ENCODE measurements at regions not wholly inside any gene's neighbourhood (a gene's known extent, or its start where the extent isn't known, plus 50 kb on each side); places are given as distances from the start of the nearest gene placed in this dataset.

GRCh38 chr2:176612736-176613135 is 343.5 kb downstream of the MTX2 start:
- no peak for DNase-seq

DNA sequence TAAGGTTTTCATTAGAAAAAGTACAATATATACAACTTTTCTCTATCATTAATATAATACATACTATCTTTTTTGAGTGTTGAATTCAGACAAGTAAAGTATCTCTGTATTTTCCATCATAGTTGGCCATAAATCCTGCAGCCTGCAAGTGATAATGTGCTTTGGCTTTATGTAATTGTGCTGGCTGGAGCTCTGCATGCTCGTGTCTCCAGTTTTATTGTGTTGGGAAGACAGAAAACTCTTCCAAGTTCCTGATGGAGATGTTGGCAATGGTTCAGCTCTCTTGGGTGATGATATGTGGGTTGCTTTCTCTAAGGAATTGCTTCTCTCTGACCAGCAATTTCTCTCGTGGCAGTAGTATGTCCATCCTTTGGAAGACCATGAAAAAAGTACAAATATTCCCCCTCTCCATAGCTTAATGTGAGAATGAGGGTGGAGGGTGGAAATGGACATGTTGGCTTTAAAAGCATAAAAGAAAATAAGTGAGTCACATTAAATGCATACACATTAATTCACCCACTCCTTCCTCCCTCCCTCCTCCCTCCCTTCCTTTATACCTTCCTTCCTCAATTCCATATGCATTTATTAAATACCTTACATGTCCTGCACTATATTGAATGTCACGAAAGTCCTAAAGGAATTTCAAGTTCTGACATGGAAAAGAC is 344.2 kb downstream of the MTX2 start:
- no peak for DNase-seq

DNA sequence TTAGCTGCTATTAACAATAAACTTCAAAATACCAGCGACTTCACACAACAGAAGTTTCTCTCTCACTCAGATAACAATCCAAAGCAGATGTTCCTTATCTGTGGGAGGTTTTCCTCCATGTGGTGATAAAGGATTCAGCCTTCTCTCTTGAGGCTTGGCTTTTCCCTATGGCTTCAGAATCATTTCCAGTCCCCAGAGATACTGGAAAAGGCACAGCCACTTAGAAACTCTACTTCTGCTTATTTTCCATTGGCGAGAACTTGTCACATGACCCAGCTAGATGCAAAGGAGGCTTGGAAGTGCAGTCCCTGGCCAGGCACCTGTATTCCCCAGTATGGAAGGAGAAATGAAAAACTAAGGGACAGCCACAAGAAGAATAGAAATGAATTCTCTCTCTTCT is 344.8 kb downstream of the MTX2 start:
- no peak for DNase-seq

GRCh38 chr2:176614930-176615329 is 345.7 kb downstream of the MTX2 start:
- DNase-seq = no peak

GRCh38 chr2:176619504-176619903 is 350.3 kb downstream of the MTX2 start:
- no peak for DNase-seq

DNA sequence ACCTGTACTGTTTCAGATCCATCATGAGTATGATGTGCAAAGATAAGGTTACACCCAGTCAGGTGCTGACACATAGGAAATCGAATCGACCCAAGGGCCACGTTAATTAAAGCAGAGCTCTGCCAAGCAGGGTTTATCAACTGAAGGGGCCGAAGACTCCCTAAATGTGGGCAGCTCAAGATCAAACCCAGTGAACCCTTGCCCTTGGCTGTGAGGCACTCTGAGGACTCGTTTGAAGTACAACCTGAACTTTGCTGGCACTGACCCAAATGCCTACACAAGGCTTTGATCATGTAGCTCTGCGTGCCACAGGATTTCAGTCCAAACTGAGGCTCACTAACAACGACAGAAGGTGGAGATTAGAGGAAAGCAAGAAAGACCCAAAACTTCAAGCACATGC is 352.1 kb downstream of the MTX2 start:
- no peak for DNase-seq

- no peak for DNase-seq
Observed at GRCh38 chr2:176622792-176623191, 353.6 kb downstream of the MTX2 start.

DNA sequence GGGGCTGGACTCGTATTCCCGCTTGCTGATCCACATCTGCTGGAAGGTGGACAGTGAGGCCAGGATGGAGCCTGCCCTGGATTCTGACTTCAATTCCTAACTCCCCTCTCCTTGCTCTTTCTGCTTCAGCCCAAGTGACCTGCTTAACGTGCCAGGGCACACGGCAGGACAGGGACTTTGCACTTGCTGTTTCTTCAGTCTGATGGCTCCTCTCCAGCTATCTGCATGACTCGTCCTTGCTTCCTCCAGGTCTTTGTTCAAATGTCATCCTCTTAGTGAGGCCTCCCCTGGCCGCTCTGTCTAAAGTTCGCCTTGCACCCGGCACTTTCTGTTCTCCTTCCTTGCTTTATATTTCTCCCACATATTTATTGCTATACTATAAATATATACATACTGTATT is 357.6 kb downstream of the MTX2 start:
- no peak for DNase-seq

- no peak for DNase-seq
Observed at GRCh38 chr2:176628438-176628837, 359.2 kb downstream of the MTX2 start.

- DNase-seq = no peak
Observed at GRCh38 chr2:176633754-176634153, 364.5 kb downstream of the MTX2 start.

DNA sequence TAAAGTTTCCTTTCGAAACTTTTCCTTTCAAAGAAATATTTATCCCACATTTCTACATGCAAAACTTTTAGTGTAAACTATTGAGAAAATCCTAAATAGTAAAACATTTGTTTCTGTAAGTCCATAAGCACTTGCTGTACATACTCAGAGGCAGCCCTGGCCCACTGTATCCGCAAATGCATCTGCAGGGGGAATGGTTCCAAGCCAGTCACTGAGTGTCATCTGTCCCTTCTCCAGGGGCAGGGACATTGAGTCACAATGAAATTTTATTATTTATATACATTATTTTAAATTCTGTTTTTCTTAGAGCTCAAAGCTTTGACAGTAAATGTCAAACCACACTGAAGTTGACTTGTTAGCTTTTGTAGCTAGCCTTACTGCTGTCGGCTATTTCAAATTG is 367.2 kb downstream of the MTX2 start:
- no peak for DNase-seq

GRCh38 chr2:176637142-176637485 is 367.9 kb downstream of the MTX2 start:
- DNase-seq = no peak

- no peak for DNase-seq
Observed at GRCh38 chr2:176637486-176638166, 368.4 kb downstream of the MTX2 start.

DNA sequence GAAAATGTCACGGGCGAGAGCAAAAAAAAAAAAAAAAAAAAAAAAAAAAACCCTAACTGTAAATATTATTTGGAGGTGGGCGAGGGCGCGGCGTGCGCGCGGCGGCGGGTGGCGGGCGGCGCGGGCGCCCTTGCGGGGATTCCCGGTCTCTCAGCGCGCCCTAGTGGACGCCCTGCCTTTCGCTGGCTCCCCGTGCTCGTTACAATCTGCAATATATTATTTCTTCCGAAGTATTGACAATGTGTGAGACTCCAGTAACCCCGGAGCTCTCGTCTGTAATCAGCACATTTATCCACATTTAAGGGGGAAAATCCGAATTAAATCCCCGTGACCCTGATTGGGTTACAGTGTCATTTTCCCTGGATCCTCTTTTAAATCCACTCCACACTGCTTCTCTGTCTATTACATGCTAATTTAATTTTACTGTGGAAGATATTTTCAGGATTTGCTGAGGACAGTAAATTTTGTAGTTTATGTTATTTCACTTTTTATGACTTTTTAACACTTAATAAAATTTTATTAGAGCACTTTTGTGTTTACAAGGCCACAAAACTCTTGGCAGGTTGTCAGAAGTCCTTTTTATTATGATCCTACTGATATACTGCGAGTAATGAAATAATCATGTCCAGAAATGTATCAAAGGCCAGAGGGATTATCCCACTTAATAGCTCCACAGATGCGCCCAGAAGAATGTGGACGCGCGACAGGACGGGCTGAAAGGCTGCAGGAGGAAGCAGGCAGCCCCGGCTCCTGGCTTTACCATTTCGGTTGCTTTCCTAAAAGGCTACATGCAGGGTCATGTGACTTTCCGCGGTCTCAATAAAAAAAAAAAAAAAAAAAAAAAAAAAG is 369.1 kb downstream of the MTX2 start:
- no peak for DNase-seq

DNA sequence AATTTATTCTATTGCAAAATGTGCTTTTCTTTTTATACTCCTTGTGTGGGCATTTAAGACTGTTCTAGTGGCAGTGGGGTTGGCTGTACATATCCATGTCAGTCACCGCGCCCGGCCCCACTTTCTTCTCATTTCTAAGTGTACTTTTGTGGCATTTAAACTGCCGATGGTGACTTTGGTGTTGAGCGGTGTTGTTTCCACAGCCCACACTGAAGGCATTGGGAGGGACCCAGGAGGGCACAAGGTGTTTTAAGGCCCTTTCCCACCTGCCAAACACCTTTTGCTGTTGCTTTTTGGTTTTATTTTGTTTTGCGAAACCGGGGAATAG is 369.7 kb downstream of the MTX2 start:
- DNase-seq = no peak

DNA sequence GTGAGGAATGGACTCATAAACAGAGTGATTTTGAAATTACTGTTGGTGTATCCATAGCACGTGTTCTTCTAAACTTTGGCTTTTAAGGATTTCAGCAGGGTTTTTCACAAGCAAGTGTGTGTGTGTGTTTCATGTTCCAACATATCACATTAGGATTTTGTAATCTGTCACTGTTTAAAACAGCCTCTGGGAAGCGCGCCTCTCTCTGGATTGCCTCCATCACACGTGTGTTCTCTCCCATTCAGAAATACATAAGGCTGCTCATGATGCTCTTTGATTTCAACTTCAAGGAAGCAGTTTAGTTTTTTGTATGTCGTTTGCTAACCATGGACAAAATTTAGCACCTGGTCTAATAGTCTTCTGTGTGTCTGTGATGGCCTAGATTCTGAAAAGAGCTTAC is 370.4 kb downstream of the MTX2 start:
- DNase-seq = no peak

GRCh38 chr2:176641436-176641835 is 372.2 kb downstream of the MTX2 start:
- no peak for DNase-seq

GRCh38 chr2:176642074-176642473 is 372.8 kb downstream of the MTX2 start:
- no peak for DNase-seq

- no peak for DNase-seq
Observed at GRCh38 chr2:176643646-176644045, 374.4 kb downstream of the MTX2 start.

- DNase-seq = no peak
Observed at GRCh38 chr2:176645494-176645893, 376.3 kb downstream of the MTX2 start.

GRCh38 chr2:176646033-176646615 is 376.9 kb downstream of the MTX2 start:
- DNase-seq = no peak

DNA sequence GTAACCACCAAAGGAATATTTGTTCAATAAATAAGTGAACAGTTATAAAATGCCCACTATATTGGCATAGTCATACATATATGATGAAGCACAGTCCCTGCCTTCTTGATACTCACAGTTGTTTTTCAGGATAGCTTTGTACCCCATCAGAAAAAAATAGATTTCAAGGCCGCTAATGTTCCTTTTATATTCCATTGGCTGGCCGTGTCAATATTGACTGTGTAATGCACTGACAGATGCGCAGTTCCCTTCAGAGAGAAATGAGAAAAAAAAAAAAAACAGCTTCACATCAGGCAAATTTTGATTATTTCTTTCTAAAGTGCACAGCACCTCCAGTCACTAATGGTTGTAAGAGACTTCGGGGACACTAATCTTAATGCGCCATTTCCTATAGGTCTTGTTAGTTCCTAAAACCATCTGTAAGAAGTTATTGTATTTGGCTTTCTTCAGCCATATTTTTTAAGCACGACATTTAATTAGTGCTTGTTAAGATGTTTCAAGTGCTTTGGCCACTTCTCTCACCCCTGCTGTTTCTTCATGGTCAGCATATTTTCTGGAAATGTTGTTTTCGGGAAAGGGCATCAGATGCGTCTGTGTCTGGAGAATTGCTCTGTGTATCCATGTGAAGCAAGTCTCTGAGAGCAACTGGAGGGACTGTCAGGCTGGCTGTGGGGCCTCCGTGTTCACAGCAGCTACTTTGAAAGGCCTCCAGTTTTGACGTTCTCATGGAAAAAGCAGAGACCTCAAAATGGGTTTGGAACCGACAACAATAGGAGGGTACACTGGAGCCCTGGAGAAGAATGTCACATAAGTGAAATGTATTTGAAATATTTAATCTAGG is 378.3 kb downstream of the MTX2 start:
- no peak for DNase-seq
